ENCODE measurements at regions not wholly inside any gene's neighbourhood (a gene's known extent, or its start where the extent isn't known, plus 50 kb on each side); places are given as distances from the start of the nearest gene placed in this dataset.

DNA sequence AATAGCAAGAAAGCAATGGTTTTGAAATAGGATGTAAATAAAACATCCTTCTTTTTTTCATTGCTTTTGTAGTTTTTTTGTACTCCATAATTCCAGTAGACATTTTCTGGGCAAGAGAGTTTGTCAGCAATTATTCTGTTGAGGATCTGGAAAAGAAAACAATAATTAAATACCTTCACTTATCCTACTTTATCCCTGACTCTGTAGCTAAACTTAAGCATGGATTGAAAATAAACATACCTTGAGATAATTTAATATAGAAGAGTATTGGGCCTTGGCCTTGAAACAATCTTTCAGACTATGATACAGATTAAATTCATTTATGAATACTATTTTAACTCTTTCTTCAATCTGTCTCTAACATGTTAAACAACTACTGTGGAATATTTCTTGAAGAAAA lies 321.2 kb downstream of the CHRM3 start:
- H3K27me3 Mint-ChIP-seq = no peaks in the 10 kb centered on the region
- H3K9me3 Mint-ChIP-seq = no peaks in the 10 kb centered on the region
- peaks cover 51% of the 10 kb centered on the region for H3K4me1 Mint-ChIP-seq (ENCODE audit: low read depth)
- H3K27ac Mint-ChIP-seq = peak overlapping the region; percentile 40
- peaks cover 54% of the 10 kb centered on the region for H3K36me3 Mint-ChIP-seq (ENCODE audit: low read depth)
- H3K4me3 Mint-ChIP-seq = no peak overlapping the region
- no peak for DNase-seq

GRCh38 chr1:239708622-239709021 lies 322.3 kb downstream of the CHRM3 start:
- H3K27ac Mint-ChIP-seq = peak overlapping the region; percentile 50
- peak overlapping the region; percentile 6 for H3K4me3 Mint-ChIP-seq
- peaks cover 47% of the 10 kb centered on the region for H3K4me1 Mint-ChIP-seq (ENCODE audit: low read depth)
- no peak for DNase-seq
- no peaks in the 10 kb centered on the region for H3K27me3 Mint-ChIP-seq
- peaks cover 54% of the 10 kb centered on the region for H3K36me3 Mint-ChIP-seq (ENCODE audit: low read depth)
- no peaks in the 10 kb centered on the region for H3K9me3 Mint-ChIP-seq

DNA sequence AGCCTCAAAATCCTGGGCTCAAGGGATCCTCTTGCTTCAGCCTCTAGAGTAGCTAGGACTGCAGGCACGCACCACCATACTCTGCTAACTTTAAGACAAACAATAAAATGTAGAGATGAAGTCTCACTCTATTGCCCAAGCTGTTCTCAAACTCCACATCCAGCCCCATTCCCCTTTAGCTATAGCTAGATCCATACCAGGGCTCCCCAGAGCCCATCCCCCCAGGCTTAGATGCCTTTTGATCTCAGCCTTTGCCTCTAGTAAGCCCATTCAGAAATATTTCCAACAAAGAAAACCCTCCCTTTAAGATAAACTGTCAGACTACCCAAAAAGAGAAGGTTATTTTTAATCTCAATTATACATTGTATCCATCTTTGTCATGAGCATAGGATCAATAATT lies 325.4 kb downstream of the CHRM3 start:
- Mint-ChIP-seq H3K9me3 (no peaks in the 10 kb centered on the region), H3K4me3 (no peak overlapping the region), H3K27ac (no peak overlapping the region)

GRCh38 chr1:239717097-239717917 lies 330.9 kb downstream of the CHRM3 start:
- Mint-ChIP-seq H3K4me3 (no peak overlapping the region), H3K36me3 (ENCODE audit: low read depth) (peaks cover 27% of the 10 kb centered on the region), H3K27ac (peak overlapping the region; percentile 99), H3K4me1 (ENCODE audit: low read depth) (peaks cover 21% of the 10 kb centered on the region), H3K27me3 (no peaks in the 10 kb centered on the region), H3K9me3 (no peaks in the 10 kb centered on the region)
- DNase-seq = no peak

More for the DNA sequence above, 325.4 kb downstream of the CHRM3 start:
- Mint-ChIP-seq H3K36me3 (ENCODE audit: low read depth) (peaks cover 31% of the 10 kb centered on the region), H3K4me1 (ENCODE audit: low read depth) (peaks cover 35% of the 10 kb centered on the region), H3K27me3 (no peaks in the 10 kb centered on the region)
- DNase-seq = no peak

- peaks cover 23% of the 10 kb centered on the region for H3K4me1 Mint-ChIP-seq (ENCODE audit: low read depth)
- H3K9me3 Mint-ChIP-seq = no peaks in the 10 kb centered on the region
- no peak overlapping the region for H3K4me3 Mint-ChIP-seq
- peaks cover 27% of the 10 kb centered on the region for H3K36me3 Mint-ChIP-seq (ENCODE audit: low read depth)
- peak overlapping the region; percentile 99 for H3K27ac Mint-ChIP-seq
- no peak for DNase-seq
- H3K27me3 Mint-ChIP-seq = no peaks in the 10 kb centered on the region
Measured at GRCh38 chr1:239717918-239718184, 331.5 kb downstream of the CHRM3 start.

- no peak overlapping the region for H3K4me3 Mint-ChIP-seq
- H3K4me1 Mint-ChIP-seq (ENCODE audit: low read depth) = peaks cover 26% of the 10 kb centered on the region
Measured at GRCh38 chr1:239718571-239718970, 332.2 kb downstream of the CHRM3 start.

DNA sequence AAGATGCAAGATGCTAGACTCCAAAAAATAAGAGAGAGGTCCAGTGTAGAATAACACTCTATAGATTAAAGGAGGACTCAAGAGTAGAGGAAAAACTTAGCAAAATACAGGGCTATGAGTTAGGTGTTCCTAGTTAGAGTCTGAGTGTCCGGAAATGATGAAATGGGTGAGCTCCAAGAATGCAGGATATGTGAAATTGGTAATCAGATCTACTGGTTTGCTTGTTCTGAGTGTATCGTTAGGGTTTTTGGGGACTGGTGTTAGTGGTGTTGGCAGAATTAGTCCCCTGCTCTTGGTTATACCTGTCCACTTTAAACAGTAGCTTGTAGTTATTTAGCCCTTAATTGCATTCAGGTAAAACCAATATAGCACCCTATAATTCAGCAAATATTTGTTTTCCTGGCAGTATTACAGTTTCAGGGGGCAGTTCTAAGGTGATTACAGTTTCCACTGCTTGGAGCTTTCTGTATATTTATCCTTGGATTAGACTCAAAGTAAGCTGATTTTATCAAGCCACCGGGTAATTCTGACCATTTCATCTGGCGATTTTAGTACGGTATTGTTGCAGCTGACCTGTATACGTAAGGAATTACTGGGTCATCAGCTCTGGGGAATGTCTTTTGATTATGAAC lies 332.7 kb downstream of the CHRM3 start:
- peak overlapping the region; percentile 99 for H3K27ac Mint-ChIP-seq
- H3K27me3 Mint-ChIP-seq = no peaks in the 10 kb centered on the region
- H3K4me3 Mint-ChIP-seq = no peak overlapping the region
- DNase-seq = no peak
- no peaks in the 10 kb centered on the region for H3K9me3 Mint-ChIP-seq
- peaks cover 32% of the 10 kb centered on the region for H3K4me1 Mint-ChIP-seq (ENCODE audit: low read depth)
- H3K36me3 Mint-ChIP-seq (ENCODE audit: low read depth) = peaks cover 27% of the 10 kb centered on the region

More at GRCh38 chr1:239718571-239718970, 332.2 kb downstream of the CHRM3 start:
- Mint-ChIP-seq H3K27ac (peak overlapping the region; percentile 99), H3K9me3 (no peaks in the 10 kb centered on the region), H3K27me3 (no peaks in the 10 kb centered on the region), H3K36me3 (ENCODE audit: low read depth) (peaks cover 27% of the 10 kb centered on the region)
- no peak for DNase-seq

GRCh38 chr1:239719642-239720258 lies 333.4 kb downstream of the CHRM3 start:
- H3K27ac Mint-ChIP-seq = peak overlapping the region; percentile 99
- DNase-seq = peak; percentile 37
- no peaks in the 10 kb centered on the region for H3K27me3 Mint-ChIP-seq
- H3K4me1 Mint-ChIP-seq (ENCODE audit: low read depth) = peaks cover 38% of the 10 kb centered on the region
- H3K9me3 Mint-ChIP-seq = no peaks in the 10 kb centered on the region
- no peak overlapping the region for H3K4me3 Mint-ChIP-seq
- H3K36me3 Mint-ChIP-seq (ENCODE audit: low read depth) = peaks cover 27% of the 10 kb centered on the region

DNA sequence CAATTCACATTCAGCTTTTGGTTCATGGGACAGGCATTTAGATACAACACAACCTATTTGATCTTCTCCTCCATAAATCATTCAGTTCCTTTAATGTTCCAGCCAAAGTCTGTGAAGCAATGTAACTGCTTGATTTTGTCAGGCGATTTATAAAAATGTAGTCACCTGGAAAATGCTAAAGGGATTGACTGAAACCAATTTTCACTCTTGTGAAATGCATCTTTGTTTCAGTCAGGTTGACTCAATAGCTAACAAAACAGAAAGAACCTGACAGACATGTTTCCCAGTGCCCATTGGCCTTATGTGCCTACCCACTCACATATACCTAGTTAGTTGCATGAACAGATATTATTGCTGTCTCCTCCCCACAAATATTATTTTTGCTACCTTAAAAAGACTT lies 335.7 kb downstream of the CHRM3 start:
- DNase-seq = no peak
- Mint-ChIP-seq H3K9me3 (no peaks in the 10 kb centered on the region), H3K27ac (peak overlapping the region; percentile 99), H3K4me1 (ENCODE audit: low read depth) (peaks cover 45% of the 10 kb centered on the region), H3K36me3 (ENCODE audit: low read depth) (peaks cover 26% of the 10 kb centered on the region), H3K27me3 (no peaks in the 10 kb centered on the region), H3K4me3 (no peak overlapping the region)

GRCh38 chr1:239723776-239724367 lies 337.5 kb downstream of the CHRM3 start:
- Mint-ChIP-seq H3K36me3 (ENCODE audit: low read depth) (peaks cover 18% of the 10 kb centered on the region), H3K4me3 (no peak overlapping the region)

GRCh38 chr1:239725371-239725770 lies 339.0 kb downstream of the CHRM3 start:
- H3K4me1 Mint-ChIP-seq (ENCODE audit: low read depth) = peaks cover 48% of the 10 kb centered on the region
- no peak overlapping the region for H3K4me3 Mint-ChIP-seq
- no peaks in the 10 kb centered on the region for H3K27me3 Mint-ChIP-seq
- H3K27ac Mint-ChIP-seq = no peak overlapping the region
- DNase-seq = no peak
- peaks cover 11% of the 10 kb centered on the region for H3K36me3 Mint-ChIP-seq (ENCODE audit: low read depth)
- peaks cover 5% of the 10 kb centered on the region for H3K9me3 Mint-ChIP-seq

More at GRCh38 chr1:239723776-239724367, 337.5 kb downstream of the CHRM3 start:
- no peak for DNase-seq
- H3K27ac Mint-ChIP-seq = peak overlapping the region; percentile 33
- no peaks in the 10 kb centered on the region for H3K27me3 Mint-ChIP-seq
- H3K4me1 Mint-ChIP-seq (ENCODE audit: low read depth) = peaks cover 46% of the 10 kb centered on the region
- H3K9me3 Mint-ChIP-seq = peaks cover 5% of the 10 kb centered on the region

GRCh38 chr1:239725933-239726332 lies 339.6 kb downstream of the CHRM3 start:
- Mint-ChIP-seq H3K9me3 (peaks cover 5% of the 10 kb centered on the region), H3K27ac (no peak overlapping the region), H3K36me3 (ENCODE audit: low read depth) (peaks cover 11% of the 10 kb centered on the region), H3K4me1 (ENCODE audit: low read depth) (peaks cover 44% of the 10 kb centered on the region), H3K4me3 (no peak overlapping the region), H3K27me3 (no peaks in the 10 kb centered on the region)
- DNase-seq = no peak

- peaks cover 11% of the 10 kb centered on the region for H3K36me3 Mint-ChIP-seq (ENCODE audit: low read depth)
- peaks cover 5% of the 10 kb centered on the region for H3K9me3 Mint-ChIP-seq
- no peaks in the 10 kb centered on the region for H3K27me3 Mint-ChIP-seq
- no peak overlapping the region for H3K27ac Mint-ChIP-seq
- H3K4me1 Mint-ChIP-seq (ENCODE audit: low read depth) = peaks cover 16% of the 10 kb centered on the region
- DNase-seq = no peak
- no peak overlapping the region for H3K4me3 Mint-ChIP-seq
Measured at GRCh38 chr1:239730378-239730777, 344.0 kb downstream of the CHRM3 start.

DNA sequence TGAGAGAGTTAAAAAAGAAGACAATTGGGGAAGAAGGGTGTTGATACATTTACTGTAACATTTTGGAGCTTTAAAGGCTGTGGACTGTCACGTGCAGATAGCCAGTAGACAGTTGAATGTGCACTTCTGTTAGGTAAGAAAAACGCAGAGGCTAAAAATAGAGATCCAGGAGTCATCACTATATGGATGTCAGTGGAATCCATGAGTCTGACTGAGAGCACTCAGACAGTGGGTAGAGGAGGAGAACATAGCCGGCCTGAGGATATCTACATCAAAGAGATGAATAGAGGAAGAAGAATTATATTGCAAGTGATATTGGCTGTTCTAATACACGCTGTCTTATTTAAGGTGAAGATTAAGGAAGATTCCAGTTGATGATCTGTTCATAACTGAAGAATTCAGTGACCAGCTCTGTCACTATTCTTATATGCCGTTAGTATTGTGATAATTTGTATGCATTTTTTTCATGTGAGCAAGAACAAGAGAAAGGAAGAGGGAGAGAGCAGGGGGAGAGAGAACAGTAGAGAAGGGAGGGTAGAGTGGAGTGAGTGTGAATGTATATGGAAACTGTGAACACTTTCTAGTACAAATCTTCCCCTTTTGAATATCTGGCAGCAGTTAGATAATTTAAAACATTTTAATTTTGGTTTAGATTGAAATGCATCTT lies 344.8 kb downstream of the CHRM3 start:
- no peak overlapping the region for H3K27ac Mint-ChIP-seq
- H3K9me3 Mint-ChIP-seq = peaks cover 5% of the 10 kb centered on the region
- peaks cover 11% of the 10 kb centered on the region for H3K36me3 Mint-ChIP-seq (ENCODE audit: low read depth)
- no peak for DNase-seq
- peaks cover 16% of the 10 kb centered on the region for H3K4me1 Mint-ChIP-seq (ENCODE audit: low read depth)
- no peaks in the 10 kb centered on the region for H3K27me3 Mint-ChIP-seq
- H3K4me3 Mint-ChIP-seq = no peak overlapping the region
